ENCODE measurements at regions not wholly inside any gene's neighbourhood (a gene's known extent, or its start where the extent isn't known, plus 50 kb on each side); places are given as distances from the start of the nearest gene placed in this dataset.

- intact Hi-C loops (cut with micrococcal nuclease) (no loop called here), dilution Hi-C loops (cut with HindIII; ENCODE audit: low sequenced_read_pairs, unreplicated experiment) (no loop called here), in situ Hi-C loops (cut with MboI; ENCODE audit: low sequenced_read_pairs) (no loop called here)
- ATAC-seq (ENCODE audit: low read depth), result no peak
- Histone ChIP-seq H3K79me1 (ENCODE audit: low read depth in 1 of 2, low read length in 2 of 2) (no peaks in the 10 kb centered on the region), H2BK15ac (ENCODE audit: low read depth, low read length) (no peak overlapping the region), H2BK5ac (ENCODE audit: low read depth, low read length, poor library complexity, severe bottlenecking) (no peak overlapping the region), H3K56ac (ENCODE audit: extremely low read depth, insufficient read depth, low read length) (no peak overlapping the region), H3K9me1 (ENCODE audit: insufficient read depth, low read length) (no peaks in the 10 kb centered on the region), H3K36me3 (ENCODE audit: control insufficient read depth, insufficient read depth, low read length) (no peaks in the 10 kb centered on the region), H4K8ac (ENCODE audit: low read depth in 2 of 2, low read length in 2 of 2) (no peak overlapping the region), H2AFZ (replicated peaks; ENCODE audit: low read length, poor library complexity) (no peak overlapping the region), H4K5ac (ENCODE audit: low read depth, low read length) (no peak overlapping the region), H3K14ac (replicated peaks; ENCODE audit: low read depth, low read length) (no peak overlapping the region), H3K4me3 (ENCODE audit: insufficient read depth, low read depth, low read length) (no peak overlapping the region), H2AK5ac (ENCODE audit: low read depth, low read length) (no peak overlapping the region), H4K20me1 (ENCODE audit: insufficient read depth, low read length) (no peaks in the 10 kb centered on the region), H2BK20ac (ENCODE audit: low read depth, low read length) (no peak overlapping the region), H4K91ac (ENCODE audit: insufficient read depth, low read depth, low read length) (no peak overlapping the region), H3K27me3 (ENCODE audit: control insufficient read depth, insufficient read depth, low read length) (no peaks in the 10 kb centered on the region), H3K4me2 (ENCODE audit: low read depth, low read length) (no peak overlapping the region), H3K18ac (ENCODE audit: low read depth, low read length) (no peak overlapping the region), H2BK120ac (ENCODE audit: low read depth, low read length) (no peak overlapping the region), H3K27ac (ENCODE audit: insufficient read depth, low read length) (no peak overlapping the region), H3K23ac (ENCODE audit: low read depth, low read length) (no peak overlapping the region), H3K9ac (ENCODE audit: low read depth, low read length) (no peak overlapping the region), H3K9me3 (ENCODE audit: control insufficient read depth, insufficient read depth, low read length) (no peaks in the 10 kb centered on the region), H2AK9ac (replicated peaks; ENCODE audit: low read depth, low read length, poor library complexity) (no peak overlapping the region), H3K4me1 (ENCODE audit: control insufficient read depth, insufficient read depth, low read length) (no peaks in the 10 kb centered on the region), H3K4ac (ENCODE audit: low read depth, low read length) (no peak overlapping the region)
- DNase-seq, result no peak
- ChIA-PET POLR2A (ENCODE audit: unreplicated experiment) (no interaction called here), CTCF (no interaction called here)
- WGBS, 2 experiments (ENCODE audit: extremely low coverage in 2 of 2, insufficient read length in 1 of 2), result no CpG with 5 or more reads among the region's 6 CpGs
- BruUV-seq (replicated peaks), result no TSS peak
- no peak for TF ChIP-seq USF2 (IDR thresholded peaks at IDR 0.05; ENCODE audit: low read depth, low read length)
- no peak for TF ChIP-seq CEBPB (IDR thresholded peaks at IDR 0.05; ENCODE audit: low read depth, low read length)
- no peak for TF ChIP-seq BHLHE40 (IDR thresholded peaks at IDR 0.05; ENCODE audit: low read depth, low read length)
- TF ChIP-seq CTCF (conservative IDR thresholded peaks at IDR 0.05; ENCODE audit: low read depth, low read length), result no peak
- no peak for TF ChIP-seq POLR2A (IDR thresholded peaks at IDR 0.05; ENCODE audit: low read depth, low read length)
- no peak for TF ChIP-seq RCOR1 (IDR thresholded peaks at IDR 0.05; ENCODE audit: insufficient replicate concordance, low read length)
- no peak for TF ChIP-seq CHD1 (IDR thresholded peaks at IDR 0.05; ENCODE audit: low read depth, low read length)
- no peak for TF ChIP-seq NFE2L2 (IDR thresholded peaks at IDR 0.05; ENCODE audit: low read depth, low read length)
These were observed 271.4 kb upstream of the NCAM1 start for GRCh38 chr11:112689851-112690250.
